ENCODE measurements at regions not wholly inside any gene's neighbourhood (a gene's known extent, or its start where the extent isn't known, plus 50 kb on each side); places are given as distances from the start of the nearest gene placed in this dataset.

GRCh38 chr13:79645569-79645968 lies 164.6 kb downstream of the NDFIP2 start:
- intact Hi-C loops (cut with DNase I), result no loop called here
- WGBS, 4 donors, result 76 to 90% (median 83%) methylated on average over 3 of the region's 3 CpGs
- H3K27ac ChIP-seq, result no peak overlapping the region
- no peak overlapping the region for H3K4me3 ChIP-seq
- H3K27me3 ChIP-seq, result no peaks in the 10 kb centered on the region
- H3K9me3 ChIP-seq, result no peaks in the 10 kb centered on the region
- ATAC-seq (peak in 1 of 4 donors; percentile 39), DNase-seq (no peak)
- no peaks in the 10 kb centered on the region for H3K36me3 ChIP-seq
- peaks cover 0 to 20% (median 0%) of the 10 kb centered on the region in 12 donors for H3K4me1 ChIP-seq
- TF ChIP-seq CTCF (IDR thresholded peaks at IDR 0.05), result no peak
- TF ChIP-seq POLR2A (IDR thresholded peaks at IDR 0.05), result no peak

GRCh38 chr13:79642596-79642995 lies 161.6 kb downstream of the NDFIP2 start:
- Histone ChIP-seq H3K4me3 (no peak overlapping the region), H3K4me1 (peaks cover 0 to 20% (median 1%) of the 10 kb centered on the region in 12 donors), H3K36me3 (no peaks in the 10 kb centered on the region), H3K27ac (no peak overlapping the region), H3K27me3 (no peaks in the 10 kb centered on the region), H3K9me3 (no peaks in the 10 kb centered on the region)
- ATAC-seq (peak; percentile 44 to 68 (median 64)), DNase-seq (no peak)
- TF ChIP-seq CTCF (IDR thresholded peaks at IDR 0.05), result peak in 5 of 12 donors; percentile 14 to 31 (median 14)
- no peak for TF ChIP-seq POLR2A (IDR thresholded peaks at IDR 0.05)
- WGBS, 4 donors, result 61 to 67% (median 63%) methylated on average over 3 of the region's 3 CpGs
- intact Hi-C loops (cut with DNase I), result no loop called here

GRCh38 chr13:79637133-79637763 lies 156.3 kb downstream of the NDFIP2 start:
- TF ChIP-seq POLR2A (IDR thresholded peaks at IDR 0.05) (no peak), CTCF (IDR thresholded peaks at IDR 0.05) (no peak)
- DNase-seq, result peak; percentile 75 to 88 (median 83)
- Histone ChIP-seq H3K9me3 (no peaks in the 10 kb centered on the region), H3K36me3 (no peaks in the 10 kb centered on the region), H3K27me3 (no peaks in the 10 kb centered on the region), H3K27ac (peak overlapping the region; percentile 22 to 84 (median 64)), H3K4me3 (peak overlapping the region in 10 of 12 donors; percentile 1 to 46 (median 35)), H3K4me1 (peaks cover 0 to 22% (median 2%) of the 10 kb centered on the region in 12 donors)
- intact Hi-C loops (cut with DNase I), result loop anchor here in 5 of 10 donors (2.0 to 10.0 kb wide), 5 partner anchors 138 to 728 kb away; no protein-coding TSS in a partner anchor
- 19 to 26% (median 22%) methylated on average over 5 of the region's 5 CpGs for WGBS, 4 donors
- peak; percentile 96 to 98 (median 97) for ATAC-seq

GRCh38 chr13:79631051-79631659 lies 150.2 kb downstream of the NDFIP2 start:
- Histone ChIP-seq H3K36me3 (no peaks in the 10 kb centered on the region), H3K4me3 (no peak overlapping the region), H3K27ac (peak overlapping the region in 2 of 12 donors; percentile 5 to 12), H3K9me3 (no peaks in the 10 kb centered on the region), H3K4me1 (peaks cover 0 to 11% (median 0%) of the 10 kb centered on the region in 12 donors), H3K27me3 (no peaks in the 10 kb centered on the region)
- TF ChIP-seq POLR2A (IDR thresholded peaks at IDR 0.05) (no peak), CTCF (IDR thresholded peaks at IDR 0.05) (peak in 10 of 12 donors; percentile 24 to 54 (median 38))
- DNase-seq, result peak in 1 of 5 donors; percentile 10
- 60 to 67% (median 63%) methylated on average over 3 of the region's 3 CpGs for WGBS, 4 donors
- peak in 3 of 4 donors; percentile 82 to 91 (median 90) for ATAC-seq
- intact Hi-C loops (cut with DNase I), result loop anchor here in 6 of 10 donors (5.0 to 10.0 kb wide), 6 partner anchors 46 to 734 kb away; partner anchors contain the start of gene SPRY2 (in 1 of the 6)

Data from heart left ventricle (tissue), 16 donors.